ENCODE measurements at regions not wholly inside any gene's neighbourhood (a gene's known extent, or its start where the extent isn't known, plus 50 kb on each side); places are given as distances from the start of the nearest gene placed in this dataset.

DNA sequence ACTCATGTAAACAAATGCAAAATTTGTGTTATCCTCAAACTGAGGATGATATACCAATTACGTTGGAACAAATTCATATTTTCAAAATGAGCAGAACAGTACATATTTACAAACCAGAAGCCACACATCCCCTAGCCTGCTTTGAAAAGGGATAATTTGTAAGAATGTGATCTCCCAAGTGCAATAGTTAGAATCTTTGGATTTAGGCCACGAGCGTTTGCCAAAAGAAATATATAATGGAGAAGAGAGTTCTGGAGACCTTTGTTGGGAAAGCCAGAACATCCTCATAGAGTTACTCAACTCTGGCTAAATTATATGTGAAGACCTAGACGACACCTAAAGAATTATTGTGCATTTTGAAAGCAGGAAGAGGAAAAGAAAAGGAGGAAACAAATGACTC is 449.3 kb downstream of the KCNJ2 start:
- TF ChIP-seq, protein P1, sequence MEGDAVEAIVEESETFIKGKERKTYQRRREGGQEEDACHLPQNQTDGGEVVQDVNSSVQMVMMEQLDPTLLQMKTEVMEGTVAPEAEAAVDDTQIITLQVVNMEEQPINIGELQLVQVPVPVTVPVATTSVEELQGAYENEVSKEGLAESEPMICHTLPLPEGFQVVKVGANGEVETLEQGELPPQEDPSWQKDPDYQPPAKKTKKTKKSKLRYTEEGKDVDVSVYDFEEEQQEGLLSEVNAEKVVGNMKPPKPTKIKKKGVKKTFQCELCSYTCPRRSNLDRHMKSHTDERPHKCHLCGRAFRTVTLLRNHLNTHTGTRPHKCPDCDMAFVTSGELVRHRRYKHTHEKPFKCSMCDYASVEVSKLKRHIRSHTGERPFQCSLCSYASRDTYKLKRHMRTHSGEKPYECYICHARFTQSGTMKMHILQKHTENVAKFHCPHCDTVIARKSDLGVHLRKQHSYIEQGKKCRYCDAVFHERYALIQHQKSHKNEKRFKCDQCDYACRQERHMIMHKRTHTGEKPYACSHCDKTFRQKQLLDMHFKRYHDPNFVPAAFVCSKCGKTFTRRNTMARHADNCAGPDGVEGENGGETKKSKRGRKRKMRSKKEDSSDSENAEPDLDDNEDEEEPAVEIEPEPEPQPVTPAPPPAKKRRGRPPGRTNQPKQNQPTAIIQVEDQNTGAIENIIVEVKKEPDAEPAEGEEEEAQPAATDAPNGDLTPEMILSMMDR (conservative IDR thresholded peaks at IDR 0.05; ENCODE audit: low read depth, low read length), result no peak
- no peak for TF ChIP-seq MXI1 (IDR thresholded peaks at IDR 0.05; ENCODE audit: borderline replicate concordance, low read depth, low read length)
- no peak for TF ChIP-seq BHLHE40 (IDR thresholded peaks at IDR 0.05; ENCODE audit: low read depth, low read length)
- TF ChIP-seq, protein P2, sequence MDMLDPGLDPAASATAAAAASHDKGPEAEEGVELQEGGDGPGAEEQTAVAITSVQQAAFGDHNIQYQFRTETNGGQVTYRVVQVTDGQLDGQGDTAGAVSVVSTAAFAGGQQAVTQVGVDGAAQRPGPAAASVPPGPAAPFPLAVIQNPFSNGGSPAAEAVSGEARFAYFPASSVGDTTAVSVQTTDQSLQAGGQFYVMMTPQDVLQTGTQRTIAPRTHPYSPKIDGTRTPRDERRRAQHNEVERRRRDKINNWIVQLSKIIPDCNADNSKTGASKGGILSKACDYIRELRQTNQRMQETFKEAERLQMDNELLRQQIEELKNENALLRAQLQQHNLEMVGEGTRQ (IDR thresholded peaks at IDR 0.05; ENCODE audit: low read depth, low read length), result no peak
- no peak for TF ChIP-seq RFX5 (IDR thresholded peaks at IDR 0.05; ENCODE audit: low read depth, low read length)
- TF ChIP-seq SMC3 (IDR thresholded peaks at IDR 0.05; ENCODE audit: low read depth, low read length), result no peak
- TF ChIP-seq, protein P3, sequence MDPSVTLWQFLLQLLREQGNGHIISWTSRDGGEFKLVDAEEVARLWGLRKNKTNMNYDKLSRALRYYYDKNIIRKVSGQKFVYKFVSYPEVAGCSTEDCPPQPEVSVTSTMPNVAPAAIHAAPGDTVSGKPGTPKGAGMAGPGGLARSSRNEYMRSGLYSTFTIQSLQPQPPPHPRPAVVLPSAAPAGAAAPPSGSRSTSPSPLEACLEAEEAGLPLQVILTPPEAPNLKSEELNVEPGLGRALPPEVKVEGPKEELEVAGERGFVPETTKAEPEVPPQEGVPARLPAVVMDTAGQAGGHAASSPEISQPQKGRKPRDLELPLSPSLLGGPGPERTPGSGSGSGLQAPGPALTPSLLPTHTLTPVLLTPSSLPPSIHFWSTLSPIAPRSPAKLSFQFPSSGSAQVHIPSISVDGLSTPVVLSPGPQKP (IDR thresholded peaks at IDR 0.05; ENCODE audit: borderline replicate concordance, low read depth, low read length), result no peak
- TF ChIP-seq RCOR1 (IDR thresholded peaks at IDR 0.05; ENCODE audit: insufficient replicate concordance, low read length), result no peak
- no peak for TF ChIP-seq POLR2A (IDR thresholded peaks at IDR 0.05; ENCODE audit: low read depth, low read length)
- no peak for TF ChIP-seq CEBPB (IDR thresholded peaks at IDR 0.05; ENCODE audit: low read depth, low read length)
- no peak for TF ChIP-seq CHD1 (IDR thresholded peaks at IDR 0.05; ENCODE audit: low read depth, low read length)
- TF ChIP-seq MAZ (IDR thresholded peaks at IDR 0.05; ENCODE audit: borderline replicate concordance, low read depth, low read length), result no peak
- TF ChIP-seq MAFK (IDR thresholded peaks at IDR 0.05; ENCODE audit: low read depth, low read length), result no peak
- TF ChIP-seq RAD21 (IDR thresholded peaks at IDR 0.05; ENCODE audit: low read length), result no peak

Measured in IMR-90 (cell line).